Activated CD4-positive, alpha-beta T cell treated with anti-CD3 and anti-CD28 coated beads, Interleukin-2, amount 10 ng/mL, durations not matched to agents 24 days and 14 days (primary cell): ENCODE measurements at regions not wholly inside any gene's neighbourhood (a gene's known extent, or its start where the extent isn't known, plus 50 kb on each side); places are given as distances from the start of the nearest gene placed in this dataset.
"Not testable (repeated sequence)": the region's sequence is repeated elsewhere in the genome, so short reads cannot be mapped to it uniquely, and the experiment has no call there.

ENCODE experiments used
- DNase-seq: peaks from one replicate; pipeline ENCODE4 v3.0.0; 2022
- H3K27ac Mint-ChIP-seq: one replicate; pipeline ENCODE4 v1.8.0; 2022; ENCODE audit warnings: mild to moderate bottlenecking, mixed read lengths
- H3K27me3 Mint-ChIP-seq: one replicate; pipeline ENCODE4 v1.8.0; 2022; ENCODE audit warnings: mixed read lengths
- H3K36me3 Mint-ChIP-seq: one replicate; pipeline ENCODE4 v1.8.0; 2022; ENCODE audit warnings: low read depth, mild to moderate bottlenecking, mixed read lengths
- H3K4me1 Mint-ChIP-seq: one replicate; pipeline ENCODE4 v1.8.0; 2021; ENCODE audit warnings: mixed read lengths
- H3K4me3 Mint-ChIP-seq: one replicate; pipeline ENCODE4 v1.8.0; 2022; ENCODE audit warnings: mild to moderate bottlenecking, moderate library complexity, mixed read lengths
- H3K9me3 Mint-ChIP-seq: one replicate; pipeline ENCODE4 v1.8.0; 2021; ENCODE audit warnings: mixed read lengths
- intact Hi-C: fragments of 100-400 bp; cut with micrococcal nuclease; formaldehyde crosslinking; loops from one replicate; pipeline ENCODE4 v1.15.1; 2023

DNA sequence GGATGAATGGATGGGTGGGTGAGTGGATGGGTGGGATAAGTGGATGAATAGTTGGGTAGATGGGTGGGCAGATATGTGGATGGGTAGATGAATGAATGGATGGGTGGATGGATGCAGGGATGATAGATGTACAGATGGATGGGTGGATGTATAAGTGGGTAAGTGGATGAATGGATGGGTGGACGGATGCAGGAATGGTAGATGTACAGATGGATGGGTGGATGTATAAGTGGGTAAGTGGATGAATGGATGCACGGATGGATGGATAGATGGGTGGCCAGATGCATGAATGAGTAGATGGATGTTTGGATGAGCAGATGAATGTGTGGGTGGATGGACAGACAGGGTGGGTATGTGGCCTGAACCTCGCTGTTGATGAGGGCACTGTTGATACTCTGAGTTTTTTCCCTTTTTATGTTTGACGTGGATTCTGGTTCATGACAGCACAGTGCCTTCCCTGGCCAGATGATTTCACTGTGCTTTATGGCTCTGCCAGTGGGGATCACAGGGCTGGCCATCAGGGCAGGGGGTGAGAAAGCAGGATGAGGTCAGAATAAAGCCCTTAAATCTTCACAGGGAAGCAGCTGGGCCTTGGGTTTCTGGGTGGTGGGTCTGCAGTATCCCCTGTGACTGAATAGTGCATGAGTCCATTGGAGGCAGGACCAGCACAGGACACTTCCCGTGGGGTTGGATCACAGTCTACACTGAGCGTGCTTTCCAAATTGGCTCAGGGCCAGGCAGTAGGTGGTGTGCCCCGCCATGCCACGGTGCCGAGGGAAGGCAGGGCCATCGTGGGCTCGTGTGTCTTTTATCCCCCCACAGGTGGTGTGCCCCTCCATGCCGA lies 213.2 kb downstream of the BANP start:
- H3K4me1 Mint-ChIP-seq, H3K4me3 Mint-ChIP-seq, H3K27ac Mint-ChIP-seq, H3K9me3 Mint-ChIP-seq, H3K36me3 Mint-ChIP-seq, DNase-seq, intact Hi-C loops, H3K27me3 Mint-ChIP-seq: not testable (repeated sequence)

DNA sequence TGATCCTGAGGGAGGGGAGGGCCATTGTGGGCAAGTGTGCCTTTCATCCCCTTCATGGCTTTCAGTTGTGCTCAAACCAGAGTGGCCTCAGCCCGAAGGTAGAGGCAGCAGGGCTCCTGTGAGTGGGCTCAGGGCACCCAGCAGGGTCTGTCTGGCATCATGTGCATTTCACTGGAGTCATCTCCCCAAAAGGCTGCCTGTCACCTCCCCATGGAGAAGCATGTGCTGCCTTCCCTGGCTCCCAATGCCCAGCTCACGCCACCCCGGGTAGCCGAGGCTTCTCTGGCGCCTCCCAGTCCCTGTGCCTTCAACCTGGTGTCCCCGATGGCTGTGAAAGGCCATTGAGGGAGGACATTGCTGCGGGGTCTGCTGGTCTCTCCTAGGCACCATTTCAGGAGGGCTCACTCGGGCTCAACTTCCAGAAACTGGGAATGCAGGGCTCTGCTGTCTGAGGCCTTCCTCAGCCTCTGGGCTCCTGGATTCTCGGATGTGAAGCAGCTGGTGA lies 213.9 kb downstream of the BANP start:
- DNase-seq, H3K27me3 Mint-ChIP-seq, H3K4me3 Mint-ChIP-seq, H3K36me3 Mint-ChIP-seq, H3K9me3 Mint-ChIP-seq, intact Hi-C loops, H3K4me1 Mint-ChIP-seq, H3K27ac Mint-ChIP-seq: not testable (repeated sequence)

DNA sequence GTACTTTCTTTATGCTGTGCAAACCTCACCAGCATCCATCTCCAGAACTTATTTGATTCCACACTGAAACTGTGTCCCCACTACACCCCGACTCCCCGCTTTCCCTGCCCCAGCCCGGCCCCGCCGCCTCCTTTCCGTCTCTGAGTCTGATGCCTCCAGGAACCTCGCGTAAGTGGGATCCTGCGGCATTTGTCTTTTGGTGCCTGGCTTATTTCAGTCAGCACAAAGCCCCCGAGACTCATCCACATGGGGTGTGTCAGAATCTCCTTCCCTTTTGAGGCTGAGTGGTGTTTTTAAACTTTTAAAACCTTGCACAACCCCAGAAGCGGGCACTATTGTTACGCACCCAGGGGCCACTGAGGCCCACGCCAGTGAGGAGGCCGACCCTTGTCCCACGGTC lies 214.4 kb downstream of the BANP start:
- intact Hi-C loops, H3K27ac Mint-ChIP-seq, H3K4me1 Mint-ChIP-seq, H3K4me3 Mint-ChIP-seq, H3K27me3 Mint-ChIP-seq, DNase-seq, H3K9me3 Mint-ChIP-seq, H3K36me3 Mint-ChIP-seq: not testable (repeated sequence)

DNA sequence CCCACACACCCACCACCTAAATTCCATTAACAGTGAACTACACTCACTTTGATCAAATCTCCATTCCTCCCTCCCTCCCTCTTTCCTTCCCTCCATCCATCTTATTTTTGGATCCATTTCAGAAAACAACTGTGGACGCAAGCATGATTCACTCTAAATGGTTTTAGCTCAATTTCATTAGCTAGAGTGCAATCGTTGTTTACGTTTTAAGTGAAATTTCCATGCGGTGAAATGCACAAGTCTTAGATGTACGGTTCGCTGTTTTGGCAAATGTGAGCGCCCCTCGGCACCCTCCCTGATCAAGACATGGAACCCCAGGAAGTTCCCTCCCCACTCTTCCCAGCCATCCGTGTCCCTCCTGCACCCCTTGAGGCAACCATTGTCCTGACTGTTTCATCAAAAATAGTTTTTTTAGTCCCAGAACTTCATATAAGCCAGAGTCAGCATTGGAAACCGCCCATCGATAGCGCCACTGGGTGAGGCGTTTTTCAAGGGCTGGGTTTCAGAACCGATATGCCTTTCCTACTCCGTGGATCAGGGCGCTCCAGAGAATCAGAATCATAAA lies 215.1 kb downstream of the BANP start:
- H3K4me1 Mint-ChIP-seq, H3K4me3 Mint-ChIP-seq, DNase-seq, H3K27ac Mint-ChIP-seq, H3K36me3 Mint-ChIP-seq, H3K27me3 Mint-ChIP-seq, intact Hi-C loops, H3K9me3 Mint-ChIP-seq: not testable (repeated sequence)

DNA sequence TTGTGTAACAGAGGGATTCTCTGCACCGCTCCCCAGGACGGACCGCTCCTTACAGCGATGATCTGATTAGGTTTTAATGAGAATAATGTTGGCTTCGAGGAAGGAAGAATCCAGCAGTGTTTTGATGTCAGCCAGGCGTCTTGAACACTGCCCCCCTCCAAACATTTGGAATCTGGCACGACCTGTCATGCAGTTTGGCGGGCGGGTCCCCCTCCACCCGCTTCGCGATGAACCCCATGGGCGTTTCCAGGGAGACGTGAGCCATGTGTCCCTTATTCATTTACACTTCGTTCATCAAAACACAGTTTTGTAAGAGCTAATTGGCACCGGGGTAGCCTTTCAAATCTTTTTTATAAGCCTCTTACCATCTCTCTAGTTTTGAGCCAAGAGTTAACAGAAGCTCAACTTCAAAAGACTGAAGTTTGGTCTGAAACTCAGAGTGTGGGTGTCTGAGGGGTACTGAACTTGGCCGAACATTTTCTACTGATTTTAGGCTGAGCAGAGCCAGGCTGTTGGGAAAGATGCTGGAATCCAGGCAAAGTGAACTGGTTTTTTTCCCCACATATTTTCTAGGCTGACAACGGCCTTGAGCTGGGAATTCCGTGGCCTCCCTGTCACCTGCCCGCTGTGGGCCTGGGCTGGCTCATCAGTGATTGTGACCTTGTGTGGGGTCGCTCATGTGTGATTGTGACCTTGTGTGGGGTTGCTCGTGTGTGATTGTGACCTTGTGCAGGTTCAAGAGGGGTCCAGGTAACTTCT lies 214.8 kb upstream of the ZNF469 start:
- H3K27ac Mint-ChIP-seq, DNase-seq, H3K9me3 Mint-ChIP-seq, H3K4me3 Mint-ChIP-seq, H3K4me1 Mint-ChIP-seq, H3K36me3 Mint-ChIP-seq, intact Hi-C loops, H3K27me3 Mint-ChIP-seq: not testable (repeated sequence)

DNA sequence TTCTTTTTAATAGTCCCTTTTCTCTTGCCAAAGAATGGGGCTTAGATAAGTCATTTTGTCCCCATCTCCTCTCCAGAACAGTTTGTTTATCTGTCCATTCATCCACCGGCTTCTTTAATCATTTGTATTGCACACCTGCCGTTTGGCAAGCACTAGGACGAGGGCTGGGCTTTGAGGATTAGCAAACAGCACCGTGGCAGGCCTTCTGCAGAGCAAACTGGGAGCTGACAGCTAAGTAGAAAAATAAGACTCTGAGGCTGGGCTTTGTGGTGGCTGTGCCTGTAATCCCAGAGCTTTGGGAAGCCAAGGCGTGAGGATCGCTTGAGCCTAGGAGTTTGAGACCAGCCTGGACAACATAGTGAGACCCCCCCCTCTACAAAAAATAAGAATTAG lies 214.2 kb upstream of the ZNF469 start:
- H3K4me1 Mint-ChIP-seq, H3K27ac Mint-ChIP-seq, H3K36me3 Mint-ChIP-seq, H3K9me3 Mint-ChIP-seq, H3K27me3 Mint-ChIP-seq, DNase-seq, H3K4me3 Mint-ChIP-seq, intact Hi-C loops: not testable (repeated sequence)

DNA sequence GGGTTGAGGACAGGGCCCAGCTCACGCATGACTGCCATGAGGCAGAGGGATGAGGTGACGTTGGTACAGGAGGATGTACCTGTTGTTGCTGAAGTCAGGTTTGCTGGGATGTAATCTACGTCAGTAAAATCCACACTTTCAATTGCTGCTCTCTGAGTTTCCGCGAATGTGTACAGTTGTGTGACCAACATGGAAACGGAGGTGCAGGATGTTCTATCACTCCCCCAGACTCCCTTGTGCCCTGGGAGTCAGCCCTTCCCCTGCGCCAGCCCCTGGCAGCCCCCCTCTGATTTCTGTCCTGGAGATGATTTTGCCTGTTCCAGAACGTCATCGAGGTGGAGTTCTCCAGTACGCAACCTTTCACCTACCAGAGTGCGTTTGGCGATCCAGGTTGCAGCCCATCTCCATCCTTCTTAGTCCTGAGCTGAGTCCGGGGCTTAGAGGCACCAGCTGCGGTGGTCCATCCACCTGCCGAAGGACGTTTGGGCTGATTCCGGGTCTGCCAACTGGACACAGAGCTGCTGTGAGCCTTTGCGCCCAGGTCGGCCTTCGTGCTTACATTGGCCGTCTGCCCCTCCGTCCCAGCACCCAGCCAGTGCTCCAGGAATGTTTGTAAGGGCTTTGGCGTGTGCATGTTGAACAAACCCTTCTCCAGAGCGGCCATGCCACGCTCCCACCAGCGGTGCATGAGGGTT lies 213.5 kb upstream of the ZNF469 start:
- not testable (repeated sequence) for H3K36me3 Mint-ChIP-seq, DNase-seq

DNA sequence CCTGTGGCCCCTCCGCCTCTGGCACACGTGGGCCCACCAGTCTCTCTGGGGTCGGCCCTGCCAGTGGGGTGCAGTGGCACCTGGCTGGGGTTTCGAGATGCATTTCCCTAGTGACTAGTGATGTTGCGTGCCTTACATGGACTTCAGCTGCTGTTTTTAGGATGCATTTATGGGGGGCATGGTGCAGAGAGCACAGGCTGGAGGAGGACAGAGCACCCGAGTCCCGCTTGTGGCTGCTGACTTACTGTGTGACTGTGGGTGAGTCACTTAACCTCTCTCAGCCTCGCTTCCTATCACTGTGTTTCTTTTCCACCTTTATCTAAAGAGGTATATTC lies 213.0 kb upstream of the ZNF469 start:
- H3K4me1 Mint-ChIP-seq, H3K9me3 Mint-ChIP-seq, H3K36me3 Mint-ChIP-seq, H3K4me3 Mint-ChIP-seq, DNase-seq, intact Hi-C loops, H3K27me3 Mint-ChIP-seq, H3K27ac Mint-ChIP-seq: not testable (repeated sequence)

More for the DNA sequence above, 213.5 kb upstream of the ZNF469 start:
- H3K9me3 Mint-ChIP-seq, H3K4me1 Mint-ChIP-seq, intact Hi-C loops, H3K4me3 Mint-ChIP-seq, H3K27ac Mint-ChIP-seq, H3K27me3 Mint-ChIP-seq: not testable (repeated sequence)

DNA sequence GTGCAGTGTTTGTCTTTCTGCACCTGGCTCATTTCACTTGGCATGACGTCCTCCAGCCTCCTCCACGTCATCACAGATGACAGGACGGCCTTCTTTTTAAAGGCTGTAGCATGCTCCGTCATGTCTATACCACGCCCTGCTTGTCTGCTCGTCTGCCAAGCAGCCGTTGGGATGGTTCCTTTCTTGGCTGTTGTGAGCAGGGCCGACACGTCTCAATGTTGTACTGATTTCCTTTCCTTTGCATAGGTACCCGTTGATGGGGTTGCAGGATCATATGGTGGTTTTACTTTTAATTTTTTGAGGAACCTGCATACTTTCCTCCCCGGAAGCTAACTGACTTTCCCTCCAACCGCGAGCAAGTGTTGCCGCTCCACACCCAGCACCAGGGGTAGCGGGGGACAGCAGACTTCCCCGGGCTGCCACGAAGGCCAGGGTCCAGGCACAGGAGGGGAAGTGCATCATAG lies 212.2 kb upstream of the ZNF469 start:
- Mint-ChIP-seq H3K36me3 (no peaks in the 10 kb centered on the region), H3K4me3 (no peak overlapping the region), H3K27me3 (peaks cover 11% of the 10 kb centered on the region), H3K4me1 (no peaks in the 10 kb centered on the region), H3K27ac (no peak overlapping the region), H3K9me3 (no peaks in the 10 kb centered on the region)
- DNase-seq: no peak
- intact Hi-C loops: no loop called here

DNA sequence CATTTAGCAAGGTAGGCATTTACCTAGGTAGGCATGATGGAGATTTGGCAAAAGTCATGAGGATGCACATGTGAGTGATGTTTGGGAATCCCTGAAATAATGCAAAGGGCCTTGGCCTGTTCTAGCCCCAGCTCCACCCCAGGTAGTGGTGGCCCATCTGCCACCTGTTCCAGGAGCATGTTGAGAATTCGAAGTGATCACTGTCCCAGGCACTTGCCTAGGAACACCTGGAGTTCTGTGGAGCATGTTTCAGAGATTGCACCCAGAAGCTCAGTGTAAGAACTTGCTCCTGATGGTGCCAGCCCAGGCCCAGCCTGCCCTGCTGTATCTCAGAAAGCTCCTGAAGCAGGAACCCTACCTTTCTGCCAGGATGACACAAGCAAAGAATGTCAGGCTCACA lies 211.6 kb upstream of the ZNF469 start:
- H3K27ac Mint-ChIP-seq, H3K36me3 Mint-ChIP-seq, H3K9me3 Mint-ChIP-seq, intact Hi-C loops, H3K4me1 Mint-ChIP-seq, DNase-seq, H3K4me3 Mint-ChIP-seq: not testable (repeated sequence)
- peaks cover 11% of the 10 kb centered on the region for H3K27me3 Mint-ChIP-seq

DNA sequence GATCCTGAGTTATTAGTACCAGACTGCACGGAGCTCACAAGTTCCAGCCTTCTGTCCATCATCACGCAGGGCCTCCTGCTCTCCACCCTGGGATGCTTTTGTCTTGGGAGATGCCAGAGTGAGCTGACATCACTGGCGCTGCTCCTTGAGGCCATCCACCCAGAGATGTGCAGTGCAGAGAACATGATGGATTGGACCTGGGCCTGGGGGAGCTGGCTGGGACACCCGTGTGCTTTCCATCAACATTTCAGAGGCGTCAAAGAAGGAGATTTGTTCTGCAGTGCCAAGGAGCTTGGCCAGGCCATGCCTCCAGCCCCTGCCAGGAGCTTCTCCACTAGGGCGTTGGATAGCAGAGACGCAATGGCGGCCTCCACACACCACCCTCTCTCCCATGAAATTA lies 206.6 kb upstream of the ZNF469 start:
- H3K4me1 Mint-ChIP-seq, H3K4me3 Mint-ChIP-seq, DNase-seq, H3K9me3 Mint-ChIP-seq, H3K27ac Mint-ChIP-seq, intact Hi-C loops, H3K27me3 Mint-ChIP-seq, H3K36me3 Mint-ChIP-seq: not testable (repeated sequence)

DNA sequence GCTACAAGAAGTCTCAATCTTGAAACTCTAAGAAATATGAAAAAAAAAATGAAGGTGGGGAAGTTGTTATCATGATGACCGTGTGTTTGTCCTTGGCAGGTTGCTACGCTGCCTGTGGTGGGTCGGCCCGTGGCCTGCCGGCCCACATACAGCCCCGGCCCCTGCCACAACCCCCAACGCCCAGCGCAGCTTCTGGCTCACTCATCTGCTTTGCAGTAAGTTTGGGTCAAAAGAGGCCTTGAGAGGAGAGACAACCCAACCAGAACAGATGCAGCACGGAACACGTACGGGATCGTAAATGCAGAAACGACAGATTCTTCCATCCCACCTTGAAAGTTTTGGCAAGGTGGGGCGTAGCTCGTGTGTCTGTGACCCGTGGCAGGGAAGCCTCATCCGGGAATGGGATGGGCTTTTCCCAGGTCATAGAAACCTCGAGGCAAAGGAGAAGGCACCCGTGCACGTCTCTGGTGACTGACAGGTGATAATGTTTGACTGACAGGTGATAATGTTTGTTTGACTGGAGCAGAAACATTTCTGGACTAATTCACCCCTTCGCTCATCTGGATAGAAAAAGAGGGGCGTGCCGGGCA lies 206.1 kb upstream of the ZNF469 start:
- H3K4me1 Mint-ChIP-seq, H3K27me3 Mint-ChIP-seq, H3K36me3 Mint-ChIP-seq, H3K4me3 Mint-ChIP-seq, DNase-seq, H3K9me3 Mint-ChIP-seq, H3K27ac Mint-ChIP-seq, intact Hi-C loops: not testable (repeated sequence)

DNA sequence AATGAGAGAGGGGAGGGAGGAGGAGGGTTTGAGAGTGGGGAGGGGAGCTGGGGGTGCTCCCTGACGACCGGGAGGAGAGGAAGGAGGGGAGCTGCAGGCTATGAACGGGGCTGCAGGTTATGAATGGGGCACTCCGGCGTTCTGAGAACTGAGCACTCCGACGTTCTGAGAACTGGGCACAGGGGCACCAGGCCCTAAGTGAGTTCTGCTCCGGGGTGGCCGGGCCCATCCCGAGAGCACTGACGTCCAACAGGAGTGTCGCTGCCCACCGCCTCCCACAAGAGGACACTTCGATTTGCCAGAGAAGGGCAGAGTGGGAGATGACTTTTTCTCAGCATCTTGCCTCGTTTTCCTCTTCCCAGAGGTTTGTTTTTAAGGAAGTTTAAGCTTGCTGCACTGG lies 204.5 kb upstream of the ZNF469 start:
- intact Hi-C loops, H3K9me3 Mint-ChIP-seq, H3K36me3 Mint-ChIP-seq, H3K4me3 Mint-ChIP-seq, DNase-seq, H3K4me1 Mint-ChIP-seq, H3K27me3 Mint-ChIP-seq, H3K27ac Mint-ChIP-seq: not testable (repeated sequence)
